ENCODE measurements at regions not wholly inside any gene's neighbourhood (a gene's known extent, or its start where the extent isn't known, plus 50 kb on each side); places are given as distances from the start of the nearest gene placed in this dataset.

GRCh38 chr15:77702211-77702957, 69.7 kb upstream of the LINGO1 start:
- DNase-seq: peak; percentile 24

GRCh38 chr15:77698481-77698880, 65.8 kb upstream of the LINGO1 start:
- no peak for DNase-seq

GRCh38 chr15:77697893-77698292, 65.2 kb upstream of the LINGO1 start:
- DNase-seq: no peak

GRCh38 chr15:77696871-77697270, 64.2 kb upstream of the LINGO1 start:
- DNase-seq: no peak

- DNase-seq: no peak
Observed at GRCh38 chr15:77695961-77696582, 63.4 kb upstream of the LINGO1 start.

- no peak for DNase-seq
Observed at GRCh38 chr15:77695548-77695947, 62.8 kb upstream of the LINGO1 start.

- no peak for DNase-seq
Observed at GRCh38 chr15:77693576-77693975, 60.9 kb upstream of the LINGO1 start.

GRCh38 chr15:77692614-77693013, 59.9 kb upstream of the LINGO1 start:
- DNase-seq: no peak

- DNase-seq: no peak
Observed at GRCh38 chr15:77691607-77692006, 58.9 kb upstream of the LINGO1 start.

- DNase-seq: no peak
Observed at GRCh38 chr15:77689821-77690220, 57.1 kb upstream of the LINGO1 start.

- DNase-seq: no peak
Observed at GRCh38 chr15:77688693-77689092, 56.0 kb upstream of the LINGO1 start.

- DNase-seq: no peak
Observed at GRCh38 chr15:77688266-77688665, 55.6 kb upstream of the LINGO1 start.

GRCh38 chr15:77685082-77685815, 52.5 kb upstream of the LINGO1 start:
- no peak for DNase-seq

GRCh38 chr15:77684341-77685081, 51.8 kb upstream of the LINGO1 start:
- no peak for DNase-seq

GRCh38 chr15:77682564-77682963, 49.9 kb upstream of the LINGO1 start:
- DNase-seq: no peak
